Endothelial cell of umbilical vein (primary cell): ENCODE measurements at regions not wholly inside any gene's neighbourhood (a gene's known extent, or its start where the extent isn't known, plus 50 kb on each side); places are given as distances from the start of the nearest gene placed in this dataset.

Source experiments
- BruUV-seq: library from RNA; stranded (reverse); fragments of 400-500 nt; replicated peaks from 2 replicates; lab custom pipeline; 2021; lab: Mats Ljungman, UMichigan
- CTCF ChIA-PET: fragments of 300-600, 350-600 bp; sonication (Branson Sonifier 250); formaldehyde crosslinking; loops from one replicate; lab custom pipeline; 2021; ENCODE audit warnings: antibody characterized with exemption, inconsistent platforms; lab: Charles Lee
- POLR2A ChIA-PET: fragments of 300-600, 350-600 bp; sonication (Branson Sonifier 250); formaldehyde crosslinking; loops from one replicate; lab custom pipeline; 2021; ENCODE audit warnings: antibody characterized with exemption, inconsistent platforms; lab: Charles Lee
- DNase-seq: peaks from one replicate; pipeline ENCODE4 v3.0.0-alpha.2; 2011; ENCODE audit warnings: low read depth, low spot score
- FAIRE-seq: peaks from 2 replicates; lab custom pipeline; 2011; peaks lifted over from hg19 to GRCh38; lab: Jason Lieb, UNC
- H2AFZ ChIP-seq: 2 replicates; pipeline ENCODE4 v1.6.0; 2012; ENCODE audit warnings: low read depth, low read length, control low read depth, inconsistent platforms
- H3K27ac ChIP-seq: 2 replicates; pipeline ENCODE4 v1.5.1; 2011; ENCODE audit warnings: low read depth, mild to moderate bottlenecking, control low read depth, low read length, moderate library complexity; ENCODE audit not compliant: insufficient read depth
- H3K27me3 ChIP-seq, 2 experiments: 2 replicates each; pipeline versions ENCODE4 v1.6.0 to v1.6.1; 2011; ENCODE audit warnings: low read length in 2 of 2, mixed read lengths in 1 of 2; ENCODE audit not compliant: control insufficient read depth in 2 of 2, insufficient read depth in 2 of 2
- H3K36me3 ChIP-seq, 2 experiments: 2 replicates in 1 of 2; 3 replicates in 1 of 2; pipeline ENCODE4 v1.5.1; 2011; ENCODE audit warnings: low read length in 2 of 2, mild to moderate bottlenecking in 1 of 2, moderate library complexity in 1 of 2; ENCODE audit not compliant: control insufficient read depth in 2 of 2, insufficient read depth in 2 of 2; ENCODE audit errors: extremely low read depth in 1 of 2
- H3K4me1 ChIP-seq: 3 replicates; pipeline ENCODE4 v1.5.1; 2011; ENCODE audit warnings: mild to moderate bottlenecking, low read length; ENCODE audit not compliant: control insufficient read depth, insufficient read depth; ENCODE audit errors: extremely low read depth
- H3K4me2 ChIP-seq: 2 replicates; pipeline ENCODE4 v1.6.1; 2011; ENCODE audit warnings: low read length, control low read depth, mixed read lengths; ENCODE audit not compliant: insufficient read depth
- H3K4me3 ChIP-seq, 3 experiments: fragments of 200-600 bp in 1 of 3; sonication (generic), shearing (Covaris generic) in 1 of 3; replicated peaks in 1 of 3; 2 replicates each; pipeline ENCODE4 v1.5.1; 2011 to 2016; ENCODE audit warnings: control low read depth in 3 of 3, low read length in 3 of 3, mild to moderate bottlenecking in 2 of 3, inconsistent platforms in 1 of 3, low read depth in 1 of 3, moderate library complexity in 1 of 3; ENCODE audit not compliant: insufficient read depth in 1 of 3
- H3K79me2 ChIP-seq: 2 replicates; pipeline ENCODE4 v1.6.0; 2012; ENCODE audit warnings: low read length, inconsistent platforms; ENCODE audit not compliant: control insufficient read depth, insufficient read depth
- H3K9ac ChIP-seq: replicated peaks from 2 replicates; pipeline ENCODE3; 2011; ENCODE audit warnings: low read length, control low read depth; ENCODE audit not compliant: insufficient read depth; ENCODE audit errors: extremely low read depth
- H3K9me1 ChIP-seq: replicated peaks from 3 replicates; pipeline ENCODE4 v1.6.0; 2011; ENCODE audit warnings: mild to moderate bottlenecking, low read length; ENCODE audit not compliant: control insufficient read depth, insufficient read depth; ENCODE audit errors: extremely low read depth
- H3K9me3 ChIP-seq: replicated peaks from 2 replicates; pipeline ENCODE4 v1.5.1; 2012; ENCODE audit warnings: low read length, inconsistent platforms; ENCODE audit not compliant: control insufficient read depth, insufficient read depth
- H4K20me1 ChIP-seq: replicated peaks from 2 replicates; pipeline ENCODE3; 2011; ENCODE audit warnings: mild to moderate bottlenecking, low read length; ENCODE audit not compliant: control insufficient read depth, insufficient read depth; ENCODE audit errors: extremely low read depth
- EZH2 ChIP-seq: IDR thresholded peaks from 2 replicates; pipeline ENCODE4 v1.6.1; 2012; ENCODE audit warnings: borderline replicate concordance, low read depth, mild to moderate bottlenecking, moderate library complexity, low read length, inconsistent platforms; ENCODE audit not compliant: severe bottlenecking
- FOS ChIP-seq: IDR thresholded peaks from 2 replicates; pipeline ENCODE4 v1.6.1; 2011; ENCODE audit warnings: mild to moderate bottlenecking, low read length, moderate library complexity, borderline replicate concordance; ENCODE audit not compliant: insufficient read depth
- GATA2 ChIP-seq: IDR thresholded peaks from 2 replicates; pipeline ENCODE4 v1.7.0; 2011; ENCODE audit warnings: low read depth, mild to moderate bottlenecking, moderate library complexity, mixed read lengths, low read length; ENCODE audit not compliant: insufficient read length, insufficient read depth
- JUN ChIP-seq: IDR thresholded peaks from 2 replicates; pipeline ENCODE4 v1.6.1; 2011; ENCODE audit warnings: borderline replicate concordance, low read depth; ENCODE audit not compliant: insufficient read length, insufficient read depth
- MYC ChIP-seq: IDR thresholded peaks from one replicate; pipeline ENCODE4 v1.6.1; 2011; ENCODE audit warnings: mild to moderate bottlenecking, low read depth, low read length
- POLR2A ChIP-seq: IDR thresholded peaks from 2 replicates; pipeline ENCODE4 v1.6.1; 2012; ENCODE audit warnings: low read depth, mild to moderate bottlenecking, control low read depth, low read length
- POLR2AphosphoS5 ChIP-seq: IDR thresholded peaks from 2 replicates; pipeline ENCODE4 v1.6.1; 2012; ENCODE audit warnings: low read depth, mild to moderate bottlenecking, control low read depth, low read length, moderate library complexity; ENCODE audit not compliant: insufficient read depth
- dilution Hi-C: fragments of 300-500 bp; cut with MboI; formaldehyde crosslinking; loops from one replicate; pipeline ENCODE4 v1.15.0; 2019; ENCODE audit warnings: low sequenced_read_pairs; ENCODE audit not compliant: extremely low pct_ligation_motif_present
- intact Hi-C: fragments of 100-400 bp; cut with micrococcal nuclease; formaldehyde crosslinking; loops from one replicate; pipeline ENCODE4 v1.10.0; 2022
- TF ChIP-seq, protein P1 (sequence below): IDR thresholded peaks from 2 replicates; pipeline ENCODE4 v1.6.1; 2011; ENCODE audit not compliant: insufficient read depth, insufficient read length
- TF ChIP-seq, protein P2 (sequence below), 2 donors: IDR thresholded peaks; 1 replicate in 1 of 2; 2 replicates in 1 of 2; pipeline ENCODE4 v1.5.1; 2011; ENCODE audit warnings: low read length in 2 of 2, mild to moderate bottlenecking in 2 of 2, moderate library complexity in 2 of 2, control low read depth in 1 of 2, inconsistent platforms in 1 of 2, low read depth in 1 of 2; ENCODE audit not compliant: insufficient read depth in 1 of 2; ENCODE audit errors: extremely low read depth in 1 of 2

DNA sequence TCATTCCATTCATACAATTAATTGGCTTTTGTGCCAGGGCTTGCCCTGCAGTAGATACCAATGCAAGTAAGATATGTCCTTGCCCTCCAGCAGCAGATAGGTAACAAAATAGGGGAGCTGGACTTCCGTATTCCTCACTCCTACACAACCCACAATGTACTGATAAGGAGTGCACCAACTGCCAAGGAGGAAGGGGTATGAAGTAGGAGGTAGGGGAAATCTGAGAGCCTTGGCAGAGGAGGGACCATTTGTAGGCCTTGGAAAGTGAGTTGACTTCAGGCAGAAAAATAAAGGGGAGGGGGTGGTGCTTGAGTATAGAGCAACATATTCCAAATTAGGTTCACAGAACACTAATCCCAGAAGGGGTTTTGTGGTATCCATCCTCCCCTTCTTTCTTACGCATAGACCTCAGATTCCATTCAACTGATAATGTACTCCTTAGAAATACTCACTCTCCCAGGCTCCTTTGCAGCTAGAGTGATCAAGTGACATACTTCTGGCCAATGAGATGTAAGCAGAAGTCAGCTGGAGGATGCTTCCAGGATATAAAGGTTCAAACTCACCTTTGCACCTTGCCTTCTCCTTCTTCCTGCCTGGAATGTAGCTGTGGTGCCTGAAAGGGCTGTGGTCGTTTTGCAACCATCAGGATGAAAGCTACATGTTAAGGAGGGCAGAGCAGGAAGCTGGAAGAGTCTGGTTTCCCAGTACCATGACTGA is 127.1 kb upstream of the SMAD3 start:
- FAIRE-seq (no peak), DNase-seq (no peak)
- Histone ChIP-seq H2AFZ (no peak overlapping the region), H3K9me1 (no peaks in the 10 kb centered on the region), H3K36me3 (no peaks in the 10 kb centered on the region), H4K20me1 (no peaks in the 10 kb centered on the region), H3K4me2 (no peak overlapping the region), H3K9ac (no peak overlapping the region), H3K9me3 (no peaks in the 10 kb centered on the region), H3K4me3 (no peak overlapping the region), H3K27ac (no peak overlapping the region), H3K27me3 (peaks cover 0 to 3% of the 10 kb centered on the region in 2 experiments), H3K79me2 (no peaks in the 10 kb centered on the region), H3K4me1 (no peaks in the 10 kb centered on the region)
- ChIA-PET POLR2A (no interaction called here), CTCF (no interaction called here)
- BruUV-seq = no TSS peak
- dilution Hi-C loops (loop anchor here (25.0 kb wide), 1 partner anchor 499 kb away; no protein-coding TSS in a partner anchor), intact Hi-C loops (no loop called here)
- TF ChIP-seq EZH2 = no peak

DNA sequence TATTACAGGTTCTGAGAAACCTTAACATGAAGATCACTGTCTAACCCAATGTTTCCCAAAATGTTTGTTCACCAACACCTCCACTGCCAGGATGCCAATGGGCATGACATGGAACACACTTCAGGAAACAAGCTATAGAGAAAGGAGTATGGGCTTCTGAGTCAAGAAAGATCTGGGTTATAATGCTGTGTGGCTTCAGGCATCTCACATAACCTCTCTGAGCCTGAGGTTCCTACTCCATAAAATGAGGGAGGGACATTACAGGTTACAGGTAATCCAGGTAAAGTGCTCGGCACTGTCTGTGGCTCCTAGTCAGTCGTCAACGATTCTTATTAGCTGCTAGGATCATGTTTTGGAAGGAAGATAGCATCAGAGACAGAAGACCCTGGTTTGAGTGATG is 126.4 kb upstream of the SMAD3 start:
- no TSS peak for BruUV-seq
- Histone ChIP-seq H3K27ac (no peak overlapping the region), H3K4me1 (no peaks in the 10 kb centered on the region), H3K9ac (no peak overlapping the region), H3K4me2 (no peak overlapping the region), H3K9me3 (no peaks in the 10 kb centered on the region), H3K36me3 (no peaks in the 10 kb centered on the region), H3K9me1 (no peaks in the 10 kb centered on the region), H3K27me3 (peaks cover 0 to 3% of the 10 kb centered on the region in 2 experiments), H4K20me1 (no peaks in the 10 kb centered on the region), H3K79me2 (no peaks in the 10 kb centered on the region), H2AFZ (no peak overlapping the region), H3K4me3 (no peak overlapping the region)
- CTCF ChIA-PET = no interaction called here
- POLR2A ChIA-PET = no interaction called here
- FAIRE-seq (no peak), DNase-seq (no peak)
- dilution Hi-C loops = loop anchor here (25.0 kb wide), 1 partner anchor 498 kb away; no protein-coding TSS in a partner anchor
- TF ChIP-seq, protein P1, sequence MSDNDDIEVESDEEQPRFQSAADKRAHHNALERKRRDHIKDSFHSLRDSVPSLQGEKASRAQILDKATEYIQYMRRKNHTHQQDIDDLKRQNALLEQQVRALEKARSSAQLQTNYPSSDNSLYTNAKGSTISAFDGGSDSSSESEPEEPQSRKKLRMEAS = no peak
- TF ChIP-seq, protein P2, sequence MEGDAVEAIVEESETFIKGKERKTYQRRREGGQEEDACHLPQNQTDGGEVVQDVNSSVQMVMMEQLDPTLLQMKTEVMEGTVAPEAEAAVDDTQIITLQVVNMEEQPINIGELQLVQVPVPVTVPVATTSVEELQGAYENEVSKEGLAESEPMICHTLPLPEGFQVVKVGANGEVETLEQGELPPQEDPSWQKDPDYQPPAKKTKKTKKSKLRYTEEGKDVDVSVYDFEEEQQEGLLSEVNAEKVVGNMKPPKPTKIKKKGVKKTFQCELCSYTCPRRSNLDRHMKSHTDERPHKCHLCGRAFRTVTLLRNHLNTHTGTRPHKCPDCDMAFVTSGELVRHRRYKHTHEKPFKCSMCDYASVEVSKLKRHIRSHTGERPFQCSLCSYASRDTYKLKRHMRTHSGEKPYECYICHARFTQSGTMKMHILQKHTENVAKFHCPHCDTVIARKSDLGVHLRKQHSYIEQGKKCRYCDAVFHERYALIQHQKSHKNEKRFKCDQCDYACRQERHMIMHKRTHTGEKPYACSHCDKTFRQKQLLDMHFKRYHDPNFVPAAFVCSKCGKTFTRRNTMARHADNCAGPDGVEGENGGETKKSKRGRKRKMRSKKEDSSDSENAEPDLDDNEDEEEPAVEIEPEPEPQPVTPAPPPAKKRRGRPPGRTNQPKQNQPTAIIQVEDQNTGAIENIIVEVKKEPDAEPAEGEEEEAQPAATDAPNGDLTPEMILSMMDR (IDR thresholded peaks at IDR 0.05; ENCODE audit: extremely low read depth in 1 of 2, insufficient read depth in 1 of 2, low read depth in 1 of 2, low read length in 2 of 2) = no peak
- TF ChIP-seq GATA2 = no peak
- no peak for TF ChIP-seq JUN
- no peak for TF ChIP-seq EZH2
- TF ChIP-seq FOS = no peak
- no peak for TF ChIP-seq POLR2A
- TF ChIP-seq MYC = no peak
- TF ChIP-seq POLR2AphosphoS5 = no peak
- intact Hi-C loops = no loop called here
